AML-193 (cell line): ENCODE measurements at regions not wholly inside any gene's neighbourhood (a gene's known extent, or its start where the extent isn't known, plus 50 kb on each side); places are given as distances from the start of the nearest gene placed in this dataset.
"Not testable (repeated sequence)": the region's sequence is repeated elsewhere in the genome, so short reads cannot be mapped to it uniquely, and the experiment has no call there.

Source experiments
- DNase-seq, 2 experiments: peaks; one replicate each; lab custom pipeline; 2025; lab: John Stamatoyannopoulos, UW

GRCh38 chr3:103494512-103494911 lies 1059.7 kb downstream of the ZPLD1 start:
- DNase-seq = no peak

DNA sequence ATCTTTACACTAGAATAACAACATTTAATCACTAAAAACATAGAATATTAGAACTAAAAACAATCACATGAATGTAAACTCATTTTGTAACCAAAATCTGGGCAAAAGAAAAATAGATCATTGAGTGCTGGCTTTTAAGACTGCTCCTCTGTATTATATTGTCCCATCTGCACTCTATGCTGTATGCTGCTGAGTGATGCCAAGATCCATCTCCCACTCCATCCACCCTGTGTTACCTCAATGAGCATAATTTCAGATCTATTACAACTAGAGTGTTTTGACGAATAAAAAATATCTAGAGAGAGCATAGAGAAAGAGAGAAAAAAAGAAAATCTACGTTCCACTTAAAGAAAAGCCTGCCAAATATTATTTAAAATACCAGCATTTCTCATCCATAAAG lies 1060.4 kb downstream of the ZPLD1 start:
- DNase-seq = no peak

GRCh38 chr3:103499132-103499900 lies 1064.5 kb downstream of the ZPLD1 start:
- no peak for DNase-seq

- no peak for DNase-seq
Measured at GRCh38 chr3:103499967-103500366, 1065.2 kb downstream of the ZPLD1 start.

- DNase-seq = no peak
Measured at GRCh38 chr3:103510760-103511159, 1075.9 kb downstream of the ZPLD1 start.

DNA sequence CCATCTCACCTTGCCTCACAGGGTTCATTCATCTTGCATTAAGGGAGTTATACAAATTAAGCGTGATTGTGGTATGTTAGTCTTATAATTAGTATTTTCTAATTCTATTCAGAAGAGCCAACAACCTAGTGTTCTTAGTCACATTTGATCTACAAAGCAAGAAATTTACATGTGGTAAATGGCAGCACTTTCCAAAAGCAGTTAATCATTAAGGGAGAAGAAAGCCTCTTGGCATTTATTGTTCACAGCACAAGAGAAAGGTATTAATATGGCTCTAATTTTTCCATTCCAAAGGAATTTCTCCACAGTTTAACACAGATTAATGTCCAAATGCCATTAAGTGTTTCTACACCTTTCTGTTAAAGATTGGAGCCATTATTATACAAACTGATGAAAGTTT lies 1077.1 kb downstream of the ZPLD1 start:
- no peak for DNase-seq

DNA sequence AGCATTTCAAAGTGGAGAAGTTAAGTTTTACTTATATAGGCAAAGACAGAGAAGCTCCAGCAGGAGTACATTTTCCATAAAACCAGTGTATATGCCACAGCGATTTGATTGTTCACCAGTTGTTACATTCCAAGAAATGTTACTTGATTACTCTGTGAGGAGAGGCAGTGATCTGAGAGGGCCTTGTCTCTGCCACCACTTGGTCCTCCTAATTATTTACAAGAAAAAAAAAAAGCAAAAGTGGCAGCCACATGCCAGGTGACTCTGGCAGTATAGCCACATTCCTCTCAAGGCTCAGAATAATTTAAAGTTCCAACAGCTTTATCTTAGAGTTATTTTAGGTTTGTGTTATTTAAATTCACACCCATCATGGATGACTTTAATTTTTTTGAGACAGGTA lies 1077.8 kb downstream of the ZPLD1 start:
- no peak for DNase-seq

DNA sequence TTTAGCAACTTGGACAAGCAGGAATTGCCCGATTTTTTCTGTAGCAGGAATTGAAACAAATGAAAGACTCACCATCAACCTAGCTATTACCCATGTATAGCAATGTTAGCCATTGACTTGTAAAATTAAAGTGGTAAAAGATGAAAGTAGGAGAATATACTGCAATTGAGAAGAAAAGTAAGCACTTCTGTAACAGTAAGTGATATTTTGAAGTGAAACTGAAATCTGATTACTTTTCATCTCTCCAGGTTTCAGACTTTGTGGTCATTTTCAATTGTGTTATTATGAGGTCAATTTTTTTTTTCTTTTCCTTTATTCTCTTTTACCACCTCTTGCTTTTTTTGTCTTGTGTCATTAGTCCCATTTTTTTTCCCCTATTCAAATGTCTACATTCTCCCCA lies 1078.2 kb downstream of the ZPLD1 start:
- no peak for DNase-seq

DNA sequence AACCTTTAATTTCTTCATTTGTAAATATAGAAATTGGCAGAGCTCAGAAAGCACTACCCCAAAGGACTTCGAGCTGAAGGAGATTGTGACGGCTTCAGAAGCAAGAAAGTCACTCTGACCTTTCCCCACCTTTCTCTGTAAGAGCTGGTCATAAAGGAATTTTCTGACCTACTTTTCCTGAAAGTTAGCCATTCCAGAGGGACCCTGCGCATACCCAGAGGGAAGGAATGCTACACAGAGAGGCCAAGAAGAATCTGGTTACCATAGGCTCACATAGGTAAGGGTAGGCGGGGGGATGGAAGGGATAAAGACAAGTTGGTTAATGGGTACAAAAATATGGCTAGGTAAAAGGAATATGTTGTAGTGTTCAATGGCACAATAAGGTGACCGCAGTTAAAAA lies 1080.3 kb downstream of the ZPLD1 start:
- DNase-seq = no peak

- DNase-seq = no peak
Measured at GRCh38 chr3:103516950-103517349, 1082.1 kb downstream of the ZPLD1 start.

GRCh38 chr3:103531327-103531726 lies 1096.5 kb downstream of the ZPLD1 start:
- not testable (repeated sequence) for DNase-seq

DNA sequence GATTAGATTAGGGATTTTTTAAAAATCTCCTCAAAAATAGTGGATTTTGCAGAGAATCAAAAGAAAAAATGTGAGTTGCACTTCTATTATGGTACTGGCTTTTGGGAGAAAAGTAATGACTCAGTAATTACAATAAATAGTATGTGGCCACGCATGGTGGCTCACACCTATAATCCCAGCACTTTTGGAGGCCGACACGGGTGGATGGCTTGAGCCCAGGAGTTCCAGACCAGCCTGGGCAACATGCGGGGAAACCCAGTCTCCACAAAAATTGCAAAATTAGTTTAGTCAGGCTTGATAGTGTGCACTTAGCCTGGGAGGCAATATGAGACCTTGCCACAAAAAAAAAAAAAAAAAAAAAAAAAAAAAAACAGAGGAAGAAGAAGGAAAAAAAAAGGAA lies 1098.2 kb downstream of the ZPLD1 start:
- DNase-seq = no peak

DNA sequence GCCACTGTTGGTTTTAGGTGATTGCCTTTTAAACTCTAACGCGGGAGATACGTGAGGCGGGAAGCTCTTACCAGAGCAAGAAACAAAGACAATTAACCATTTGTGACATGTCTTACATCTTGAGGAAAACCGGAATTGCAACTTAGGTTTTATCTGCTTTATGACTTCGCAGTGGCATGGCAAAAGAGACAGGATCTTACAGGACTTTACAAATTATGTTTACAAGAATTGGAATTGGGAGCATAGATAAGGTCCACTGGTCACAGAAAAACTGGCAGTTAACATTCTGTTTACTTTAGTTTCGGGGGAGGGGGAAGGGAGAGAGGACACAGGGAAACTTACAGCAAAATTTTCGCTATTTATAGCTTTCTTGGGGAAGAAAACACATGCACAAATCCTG lies 1119.6 kb downstream of the ZPLD1 start:
- DNase-seq = no peak

GRCh38 chr3:103564116-103564515 lies 1129.3 kb downstream of the ZPLD1 start:
- DNase-seq = not testable (repeated sequence)

DNA sequence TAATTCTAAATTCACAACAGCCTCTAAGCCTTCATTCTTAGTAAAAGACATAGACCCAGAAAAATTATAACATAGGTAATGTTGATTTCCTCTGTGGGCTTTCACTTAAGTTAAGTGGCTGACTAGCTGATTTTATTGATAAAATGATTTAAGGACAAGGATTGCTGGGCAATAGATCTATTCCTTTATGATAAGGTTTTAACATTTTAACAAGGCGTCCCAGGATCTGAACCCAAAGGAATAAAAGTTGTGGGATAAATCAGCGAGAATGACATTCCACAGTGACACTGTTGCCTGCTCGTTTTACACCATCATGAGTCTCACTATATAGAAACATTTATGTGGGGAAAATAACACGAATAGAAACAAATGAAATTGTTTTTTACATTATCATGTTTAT lies 1151.0 kb downstream of the ZPLD1 start:
- DNase-seq = no peak

GRCh38 chr3:103589770-103590169 lies 1155.0 kb downstream of the ZPLD1 start:
- DNase-seq = no peak

DNA sequence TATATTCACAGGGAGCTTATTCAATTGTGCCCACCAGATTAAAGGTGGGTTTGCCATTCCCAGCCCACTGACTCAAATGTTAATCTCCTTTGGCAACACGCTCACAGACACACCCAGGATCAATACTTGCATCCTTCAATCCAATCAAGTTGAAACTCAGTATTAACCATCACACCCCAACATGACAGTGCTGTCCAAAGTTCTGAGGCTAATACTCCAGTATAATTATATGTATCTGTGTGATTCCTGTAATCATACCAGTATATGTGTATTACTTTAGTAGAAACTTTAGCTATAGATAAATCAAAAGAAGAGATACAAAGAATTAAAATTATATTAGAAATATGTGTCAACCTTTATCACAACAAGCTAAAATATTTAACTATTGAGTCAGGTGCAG lies 1166.0 kb downstream of the ZPLD1 start:
- DNase-seq = no peak

DNA sequence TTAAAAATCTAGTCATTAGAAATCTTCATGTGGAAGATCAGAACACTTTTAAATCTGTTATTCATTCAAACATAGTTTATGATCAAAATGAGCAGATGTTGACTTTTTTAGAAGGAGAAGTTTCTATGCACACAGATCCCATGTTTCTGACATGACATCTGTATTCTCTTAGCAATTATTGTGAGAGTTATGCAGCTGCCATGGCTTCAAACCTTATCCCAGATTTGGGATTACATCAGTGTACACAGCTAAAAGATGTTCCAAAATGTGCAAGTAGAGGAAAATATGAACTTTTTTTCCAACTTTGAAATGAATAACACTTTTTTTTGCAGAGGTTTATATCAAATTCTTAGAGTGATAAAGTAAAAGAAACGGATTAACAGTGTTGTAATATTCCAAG lies 1166.9 kb downstream of the ZPLD1 start:
- DNase-seq = no peak

- no peak for DNase-seq
Measured at GRCh38 chr3:103609472-103609871, 1174.7 kb downstream of the ZPLD1 start.

DNA sequence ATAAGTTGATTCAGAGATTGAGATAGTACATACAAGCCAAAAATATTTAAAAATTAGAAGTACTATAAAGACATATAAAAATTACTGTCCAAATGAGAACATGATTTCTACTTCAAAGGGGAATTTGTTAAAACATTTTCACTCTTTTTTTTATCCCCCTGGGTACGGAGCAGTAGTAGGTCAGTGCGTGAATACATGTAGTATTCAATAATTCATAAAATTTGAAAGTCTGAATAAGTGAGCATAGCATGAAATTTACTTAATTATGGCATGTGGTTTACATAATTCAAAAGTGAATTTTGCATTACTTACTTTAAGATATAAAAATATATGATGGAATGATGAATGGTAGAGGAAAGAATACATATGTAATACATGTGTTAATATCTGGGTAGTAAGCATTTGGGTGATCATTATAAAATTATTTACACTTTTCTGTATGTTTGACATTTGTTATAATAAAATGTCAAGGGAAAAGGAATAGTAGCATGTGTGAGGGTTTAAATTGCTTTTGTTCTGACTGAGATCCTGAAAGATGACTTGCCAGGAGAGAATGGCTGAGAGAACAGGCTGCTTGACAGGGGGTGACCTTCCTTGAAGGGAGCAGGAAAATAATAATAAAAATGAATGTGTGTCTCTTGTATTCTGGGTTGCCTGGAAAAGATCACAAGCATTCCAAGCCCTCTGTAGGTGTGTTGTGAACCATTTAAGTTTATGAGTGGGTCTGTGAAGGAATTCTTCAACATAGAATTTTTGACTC lies 1178.8 kb downstream of the ZPLD1 start:
- DNase-seq = no peak

- no peak for DNase-seq
Measured at GRCh38 chr3:103614719-103615118, 1179.9 kb downstream of the ZPLD1 start.

- DNase-seq = no peak
Measured at GRCh38 chr3:103617961-103618360, 1183.1 kb downstream of the ZPLD1 start.

DNA sequence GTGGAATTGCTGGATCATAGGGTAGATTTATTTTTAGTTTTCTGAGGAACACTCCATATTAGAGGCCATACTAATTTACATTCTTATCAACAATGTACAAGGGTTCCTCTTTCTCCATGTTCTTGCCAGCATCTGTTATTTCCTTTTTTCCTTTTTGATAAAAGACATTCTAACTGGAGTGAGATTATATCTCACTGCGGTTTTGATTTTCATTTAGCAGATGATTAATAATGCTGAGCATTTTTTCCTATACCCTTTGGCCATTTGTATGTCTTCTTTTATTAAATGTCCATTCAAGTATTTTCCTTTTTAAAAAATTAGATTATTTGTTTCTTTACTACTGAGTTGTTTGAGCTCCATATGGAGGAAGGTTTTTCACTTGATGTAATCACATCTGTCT lies 1189.5 kb downstream of the ZPLD1 start:
- no peak for DNase-seq

GRCh38 chr3:103629391-103629790 lies 1194.6 kb downstream of the ZPLD1 start:
- DNase-seq = no peak
